ENCODE measurements at regions not wholly inside any gene's neighbourhood (a gene's known extent, or its start where the extent isn't known, plus 50 kb on each side); places are given as distances from the start of the nearest gene placed in this dataset.

GRCh38 chr4:173934201-173934600 is 349.3 kb downstream of the FBXO8 start:
- TF ChIP-seq, protein P1, sequence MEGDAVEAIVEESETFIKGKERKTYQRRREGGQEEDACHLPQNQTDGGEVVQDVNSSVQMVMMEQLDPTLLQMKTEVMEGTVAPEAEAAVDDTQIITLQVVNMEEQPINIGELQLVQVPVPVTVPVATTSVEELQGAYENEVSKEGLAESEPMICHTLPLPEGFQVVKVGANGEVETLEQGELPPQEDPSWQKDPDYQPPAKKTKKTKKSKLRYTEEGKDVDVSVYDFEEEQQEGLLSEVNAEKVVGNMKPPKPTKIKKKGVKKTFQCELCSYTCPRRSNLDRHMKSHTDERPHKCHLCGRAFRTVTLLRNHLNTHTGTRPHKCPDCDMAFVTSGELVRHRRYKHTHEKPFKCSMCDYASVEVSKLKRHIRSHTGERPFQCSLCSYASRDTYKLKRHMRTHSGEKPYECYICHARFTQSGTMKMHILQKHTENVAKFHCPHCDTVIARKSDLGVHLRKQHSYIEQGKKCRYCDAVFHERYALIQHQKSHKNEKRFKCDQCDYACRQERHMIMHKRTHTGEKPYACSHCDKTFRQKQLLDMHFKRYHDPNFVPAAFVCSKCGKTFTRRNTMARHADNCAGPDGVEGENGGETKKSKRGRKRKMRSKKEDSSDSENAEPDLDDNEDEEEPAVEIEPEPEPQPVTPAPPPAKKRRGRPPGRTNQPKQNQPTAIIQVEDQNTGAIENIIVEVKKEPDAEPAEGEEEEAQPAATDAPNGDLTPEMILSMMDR (IDR thresholded peaks at IDR 0.05 in 4 of 5, conservative IDR thresholded peaks at IDR 0.05 in 1 of 5), result no peak
- no peak for TF ChIP-seq POLR2A (IDR thresholded peaks at IDR 0.05)
